ENCODE measurements at regions not wholly inside any gene's neighbourhood (a gene's known extent, or its start where the extent isn't known, plus 50 kb on each side); places are given as distances from the start of the nearest gene placed in this dataset.
A peak's percentile ranks its signal among the peaks of the same experiment; 100 is the strongest.

- no peak overlapping the region for H3K4me3 ChIP-seq
- no peak overlapping the region for H3K27ac ChIP-seq
- H3K27me3 ChIP-seq (replicated peaks), result no peaks in the 10 kb centered on the region
- DNase-seq (ENCODE audit: low read depth in 1 of 2, low spot score in 2 of 2), result no peak
- H3K4me1 ChIP-seq (replicated peaks), result no peaks in the 10 kb centered on the region
- H3K36me3 ChIP-seq, result no peaks in the 10 kb centered on the region
- H3K9me3 ChIP-seq (replicated peaks), result no peaks in the 10 kb centered on the region
Observed at GRCh38 chr1:168631671-168632400, 55.4 kb downstream of the XCL1 start.

GRCh38 chr1:168634951-168635532 is 58.6 kb downstream of the XCL1 start:
- H3K36me3 ChIP-seq, result no peaks in the 10 kb centered on the region
- DNase-seq (ENCODE audit: low read depth in 1 of 2, low spot score in 2 of 2), result no peak
- H3K9me3 ChIP-seq (replicated peaks), result no peaks in the 10 kb centered on the region
- no peaks in the 10 kb centered on the region for H3K27me3 ChIP-seq (replicated peaks)
- no peaks in the 10 kb centered on the region for H3K4me1 ChIP-seq (replicated peaks)
- H3K27ac ChIP-seq, result no peak overlapping the region
- H3K4me3 ChIP-seq, result no peak overlapping the region

- DNase-seq (ENCODE audit: low read depth in 1 of 2, low spot score in 2 of 2), result no peak
- Histone ChIP-seq H3K4me3 (no peak overlapping the region), H3K4me1 (replicated peaks) (no peaks in the 10 kb centered on the region), H3K27ac (no peak overlapping the region), H3K27me3 (replicated peaks) (no peaks in the 10 kb centered on the region), H3K9me3 (replicated peaks) (no peaks in the 10 kb centered on the region), H3K36me3 (no peaks in the 10 kb centered on the region)
Observed at GRCh38 chr1:168636200-168636599, 59.8 kb downstream of the XCL1 start.

GRCh38 chr1:168636642-168637111 is 60.3 kb downstream of the XCL1 start:
- Histone ChIP-seq H3K4me3 (no peak overlapping the region), H3K36me3 (no peaks in the 10 kb centered on the region), H3K9me3 (replicated peaks) (no peaks in the 10 kb centered on the region), H3K4me1 (replicated peaks) (no peaks in the 10 kb centered on the region), H3K27me3 (replicated peaks) (no peaks in the 10 kb centered on the region), H3K27ac (no peak overlapping the region)
- DNase-seq (ENCODE audit: low read depth in 1 of 2, low spot score in 2 of 2), result no peak

GRCh38 chr1:168637350-168637991 is 61.1 kb downstream of the XCL1 start:
- H3K4me1 ChIP-seq (replicated peaks), result no peaks in the 10 kb centered on the region
- no peak for DNase-seq (ENCODE audit: low read depth in 1 of 2, low spot score in 2 of 2)
- no peaks in the 10 kb centered on the region for H3K27me3 ChIP-seq (replicated peaks)
- H3K4me3 ChIP-seq, result no peak overlapping the region
- no peaks in the 10 kb centered on the region for H3K36me3 ChIP-seq
- H3K27ac ChIP-seq, result no peak overlapping the region
- no peaks in the 10 kb centered on the region for H3K9me3 ChIP-seq (replicated peaks)

- Histone ChIP-seq H3K36me3 (no peaks in the 10 kb centered on the region), H3K27me3 (replicated peaks) (no peaks in the 10 kb centered on the region), H3K27ac (no peak overlapping the region), H3K9me3 (replicated peaks) (no peaks in the 10 kb centered on the region), H3K4me1 (replicated peaks) (no peaks in the 10 kb centered on the region; the same call in 1 of the 2 replicates), H3K4me3 (no peak overlapping the region)
- DNase-seq (ENCODE audit: low read depth in 1 of 2, low spot score in 2 of 2), result no peak
Observed at GRCh38 chr1:168638884-168639283, 62.5 kb downstream of the XCL1 start.

GRCh38 chr1:168640182-168640581 is 63.8 kb downstream of the XCL1 start:
- Histone ChIP-seq H3K27me3 (replicated peaks) (no peaks in the 10 kb centered on the region), H3K27ac (no peak overlapping the region), H3K4me1 (replicated peaks) (no peaks in the 10 kb centered on the region; the same call in 1 of the 2 replicates), H3K9me3 (replicated peaks) (no peaks in the 10 kb centered on the region), H3K36me3 (no peaks in the 10 kb centered on the region), H3K4me3 (no peak overlapping the region)
- DNase-seq (ENCODE audit: low read depth in 1 of 2, low spot score in 2 of 2), result no peak

GRCh38 chr1:168640836-168641235 is 64.4 kb downstream of the XCL1 start:
- no peaks in the 10 kb centered on the region for H3K9me3 ChIP-seq (replicated peaks)
- no peak for DNase-seq (ENCODE audit: low read depth in 1 of 2, low spot score in 2 of 2)
- no peak overlapping the region for H3K27ac ChIP-seq

GRCh38 chr1:168643152-168643551 is 66.7 kb downstream of the XCL1 start:
- no peak overlapping the region for H3K27ac ChIP-seq

More at GRCh38 chr1:168640836-168641235, 64.4 kb downstream of the XCL1 start:
- Histone ChIP-seq H3K36me3 (no peaks in the 10 kb centered on the region), H3K27me3 (replicated peaks) (no peaks in the 10 kb centered on the region), H3K4me1 (replicated peaks) (no peaks in the 10 kb centered on the region; the same call in 1 of the 2 replicates), H3K4me3 (no peak overlapping the region)

More at GRCh38 chr1:168643152-168643551, 66.7 kb downstream of the XCL1 start:
- DNase-seq (ENCODE audit: low read depth in 1 of 2, low spot score in 2 of 2), result peak; percentile 11 to 49
- Histone ChIP-seq H3K4me1 (replicated peaks) (no peaks in the 10 kb centered on the region; the same call in 1 of the 2 replicates), H3K36me3 (no peaks in the 10 kb centered on the region), H3K9me3 (replicated peaks) (no peaks in the 10 kb centered on the region), H3K4me3 (no peak overlapping the region), H3K27me3 (replicated peaks) (no peaks in the 10 kb centered on the region)
